DND-41 (cell line): ENCODE measurements at regions not wholly inside any gene's neighbourhood (a gene's known extent, or its start where the extent isn't known, plus 50 kb on each side); places are given as distances from the start of the nearest gene placed in this dataset.
"Not testable (repeated sequence)": the region's sequence is repeated elsewhere in the genome, so short reads cannot be mapped to it uniquely, and the experiment has no call there.

Experiments used
- EZH2 ChIP-seq: IDR thresholded peaks from 3 replicates; pipeline ENCODE4 v1.6.1; 2012; ENCODE audit warnings: borderline replicate concordance, low read depth, mild to moderate bottlenecking, moderate library complexity, low read length, inconsistent platforms; ENCODE audit not compliant: severe bottlenecking
- TF ChIP-seq, protein P1 (sequence below): IDR thresholded peaks from 2 replicates; pipeline ENCODE4 v1.5.1; 2012; ENCODE audit warnings: borderline replicate concordance, low read length, moderate library complexity, mild to moderate bottlenecking; ENCODE audit not compliant: poor library complexity, severe bottlenecking; ENCODE audit errors: extremely low read depth

GRCh38 chr2:87683451-87683850 is 64.4 kb upstream of the PLGLB2 start:
- not testable (repeated sequence) for TF ChIP-seq EZH2
- TF ChIP-seq, protein P1, sequence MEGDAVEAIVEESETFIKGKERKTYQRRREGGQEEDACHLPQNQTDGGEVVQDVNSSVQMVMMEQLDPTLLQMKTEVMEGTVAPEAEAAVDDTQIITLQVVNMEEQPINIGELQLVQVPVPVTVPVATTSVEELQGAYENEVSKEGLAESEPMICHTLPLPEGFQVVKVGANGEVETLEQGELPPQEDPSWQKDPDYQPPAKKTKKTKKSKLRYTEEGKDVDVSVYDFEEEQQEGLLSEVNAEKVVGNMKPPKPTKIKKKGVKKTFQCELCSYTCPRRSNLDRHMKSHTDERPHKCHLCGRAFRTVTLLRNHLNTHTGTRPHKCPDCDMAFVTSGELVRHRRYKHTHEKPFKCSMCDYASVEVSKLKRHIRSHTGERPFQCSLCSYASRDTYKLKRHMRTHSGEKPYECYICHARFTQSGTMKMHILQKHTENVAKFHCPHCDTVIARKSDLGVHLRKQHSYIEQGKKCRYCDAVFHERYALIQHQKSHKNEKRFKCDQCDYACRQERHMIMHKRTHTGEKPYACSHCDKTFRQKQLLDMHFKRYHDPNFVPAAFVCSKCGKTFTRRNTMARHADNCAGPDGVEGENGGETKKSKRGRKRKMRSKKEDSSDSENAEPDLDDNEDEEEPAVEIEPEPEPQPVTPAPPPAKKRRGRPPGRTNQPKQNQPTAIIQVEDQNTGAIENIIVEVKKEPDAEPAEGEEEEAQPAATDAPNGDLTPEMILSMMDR, result not testable (repeated sequence)
